HK-2 (cell line): ENCODE measurements at regions not wholly inside any gene's neighbourhood (a gene's known extent, or its start where the extent isn't known, plus 50 kb on each side); places are given as distances from the start of the nearest gene placed in this dataset.
"Not testable (repeated sequence)": the region's sequence is repeated elsewhere in the genome, so short reads cannot be mapped to it uniquely, and the experiment has no call there.

ENCODE experiments used
- DNase-seq: peaks from one replicate; pipeline ENCODE4 v3.0.0-alpha.2; 2018; ENCODE audit not compliant: unreplicated experiment

- DNase-seq, result no peak
Measured at GRCh38 chr18:73004260-73004659, 136.5 kb upstream of the NETO1 start.

DNA sequence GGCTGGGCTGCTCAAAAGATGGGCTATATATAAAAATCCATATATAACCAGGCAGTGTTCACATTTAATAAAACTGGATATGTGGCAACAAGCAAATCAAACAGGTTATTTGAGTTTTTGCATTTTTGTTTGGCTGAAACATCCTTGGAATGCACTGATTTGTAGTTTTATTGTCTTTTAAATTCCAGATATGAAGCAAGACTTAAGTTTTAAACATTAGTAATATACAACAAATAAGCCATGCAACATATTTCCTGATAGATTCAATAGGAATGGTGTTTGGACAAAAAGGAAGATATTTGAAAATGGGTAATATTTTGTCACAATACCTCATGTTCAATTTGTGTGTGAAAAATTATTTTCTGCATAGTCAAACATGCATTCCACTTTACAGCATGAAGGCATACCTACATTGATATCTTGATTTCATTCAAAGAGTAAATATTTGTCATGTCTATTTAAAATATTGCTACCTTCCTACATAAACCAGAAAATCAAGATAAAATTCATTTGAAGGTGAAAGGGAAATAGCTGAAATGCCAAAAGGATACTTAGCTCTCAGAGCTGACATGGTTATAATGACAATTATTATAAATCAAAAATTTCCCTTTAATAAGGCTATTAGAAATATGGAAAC, 132.3 kb upstream of the NETO1 start:
- DNase-seq, result no peak

DNA sequence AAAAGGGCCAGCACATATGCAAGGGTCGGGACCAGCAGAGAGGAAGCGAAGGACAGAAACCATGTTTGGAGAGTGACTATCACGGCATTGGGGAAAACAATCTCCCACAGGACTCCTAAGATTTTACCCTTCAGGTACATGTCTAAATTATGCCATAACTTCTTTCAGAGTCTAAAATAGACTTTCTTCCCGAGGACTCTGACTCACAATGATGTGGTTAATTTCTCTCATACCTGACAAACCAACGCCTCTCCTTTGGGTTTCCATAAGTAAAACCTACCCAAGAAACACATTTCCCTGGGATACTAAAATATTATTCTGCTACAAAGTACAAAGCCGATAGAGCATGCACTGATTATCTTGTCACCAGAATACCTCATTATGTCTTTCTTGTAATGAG, 127.8 kb upstream of the NETO1 start:
- no peak for DNase-seq

GRCh38 chr18:72993250-72993649, 125.5 kb upstream of the NETO1 start:
- no peak for DNase-seq

- DNase-seq, result no peak
Measured at GRCh38 chr18:72991379-72991778, 123.6 kb upstream of the NETO1 start.

DNA sequence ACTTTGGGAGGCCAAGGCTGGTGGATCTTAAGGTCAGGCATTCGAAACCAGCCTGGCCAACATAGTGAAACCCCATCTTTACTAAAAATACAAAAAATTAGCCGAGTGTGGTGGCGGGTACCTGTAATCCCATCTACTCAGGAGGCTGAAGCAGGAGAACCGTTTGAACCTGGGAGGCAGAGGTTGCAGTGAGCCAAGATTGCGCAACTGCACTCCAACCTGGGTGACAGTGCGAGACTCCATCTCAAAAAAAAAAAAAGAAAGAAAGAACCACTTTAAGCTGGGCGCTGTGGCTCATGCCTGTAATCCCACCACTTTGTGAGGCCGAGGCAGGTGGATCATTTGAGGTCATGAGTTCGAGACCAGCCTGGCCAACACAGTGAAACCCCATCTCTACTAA, 119.8 kb upstream of the NETO1 start:
- not testable (repeated sequence) for DNase-seq

- DNase-seq, result no peak
Measured at GRCh38 chr18:72986103-72986502, 118.3 kb upstream of the NETO1 start.

DNA sequence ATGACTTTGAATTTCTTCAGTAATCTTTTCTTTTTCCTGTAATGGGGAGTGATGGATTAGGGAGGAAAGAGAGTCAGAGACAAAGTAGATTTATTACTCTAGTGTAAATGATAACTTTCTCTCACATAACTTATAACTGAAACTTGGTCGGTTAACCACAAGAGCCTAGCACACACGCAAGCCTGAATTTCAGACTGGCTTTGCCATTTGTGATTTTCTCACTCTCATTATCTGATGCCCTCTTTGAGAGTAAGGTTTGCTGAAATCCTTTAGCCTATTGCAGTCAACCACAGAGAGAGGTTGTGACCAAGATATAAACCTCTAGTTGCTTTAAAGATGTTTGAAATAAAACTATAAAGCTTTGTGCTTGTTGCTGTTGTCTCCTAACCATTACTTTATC, 117.9 kb upstream of the NETO1 start:
- no peak for DNase-seq

- DNase-seq, result no peak
Measured at GRCh38 chr18:72984290-72984689, 116.5 kb upstream of the NETO1 start.

GRCh38 chr18:72973841-72974240, 106.1 kb upstream of the NETO1 start:
- no peak for DNase-seq

- DNase-seq, result no peak
Measured at GRCh38 chr18:72965616-72966015, 97.8 kb upstream of the NETO1 start.

GRCh38 chr18:72958195-72958594, 90.4 kb upstream of the NETO1 start:
- DNase-seq, result not testable (repeated sequence)

DNA sequence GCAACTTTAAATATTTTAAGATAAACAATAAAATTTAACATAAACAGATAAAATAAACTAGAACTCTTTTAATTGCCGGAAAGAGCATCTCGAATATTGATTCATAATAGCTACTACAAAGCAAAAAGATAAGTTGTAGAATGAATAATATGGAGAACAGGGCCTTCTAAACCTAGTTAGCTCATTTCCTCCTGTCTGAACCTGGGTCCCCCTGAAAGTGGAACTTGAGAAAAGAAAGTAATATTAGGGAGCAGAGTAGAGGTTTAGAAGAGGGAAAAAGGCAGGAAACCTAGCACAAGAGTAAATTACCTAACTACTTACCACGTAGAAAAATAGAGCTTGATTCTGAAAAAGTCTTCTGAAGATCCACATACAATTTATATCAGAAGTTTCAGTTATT, 80.7 kb upstream of the NETO1 start:
- DNase-seq, result no peak

DNA sequence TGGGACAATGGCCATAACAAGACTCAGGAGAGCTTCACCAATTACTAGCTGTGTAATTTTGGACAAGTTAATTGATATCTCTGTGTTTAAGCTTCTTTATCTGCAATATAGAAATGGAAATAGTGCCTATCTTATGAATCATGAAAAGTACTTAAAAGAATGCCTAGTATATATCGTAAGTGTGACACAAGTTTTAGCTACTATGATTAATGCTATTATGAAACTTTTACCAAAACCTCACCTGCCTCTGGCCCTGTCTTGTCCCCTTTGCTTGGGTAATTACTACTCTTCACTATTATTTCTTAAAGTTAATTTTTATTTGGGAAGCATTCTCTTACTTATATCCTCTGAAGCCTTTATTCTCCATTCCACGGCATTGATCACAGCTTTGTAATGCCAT, 75.0 kb upstream of the NETO1 start:
- no peak for DNase-seq

GRCh38 chr18:72940986-72941385, 73.2 kb upstream of the NETO1 start:
- no peak for DNase-seq

DNA sequence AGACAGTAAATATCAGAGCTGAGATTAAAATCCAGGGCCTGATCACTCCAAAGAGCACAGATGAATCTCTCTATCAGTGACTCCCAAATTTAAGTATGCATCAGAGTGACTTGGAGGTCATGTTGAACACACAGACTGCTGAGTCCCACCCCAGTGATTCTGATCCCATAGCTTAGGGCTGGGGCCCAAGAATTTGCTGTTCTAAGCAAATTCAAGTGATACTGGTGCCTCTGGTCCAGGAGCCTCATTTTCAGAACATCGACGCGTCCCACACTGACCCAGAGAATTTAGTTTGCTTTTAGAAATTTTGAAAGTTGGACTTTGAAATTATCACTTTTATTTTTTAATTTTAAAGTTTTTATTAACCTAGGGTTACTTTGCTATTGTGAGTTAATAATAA, 72.7 kb upstream of the NETO1 start:
- no peak for DNase-seq

DNA sequence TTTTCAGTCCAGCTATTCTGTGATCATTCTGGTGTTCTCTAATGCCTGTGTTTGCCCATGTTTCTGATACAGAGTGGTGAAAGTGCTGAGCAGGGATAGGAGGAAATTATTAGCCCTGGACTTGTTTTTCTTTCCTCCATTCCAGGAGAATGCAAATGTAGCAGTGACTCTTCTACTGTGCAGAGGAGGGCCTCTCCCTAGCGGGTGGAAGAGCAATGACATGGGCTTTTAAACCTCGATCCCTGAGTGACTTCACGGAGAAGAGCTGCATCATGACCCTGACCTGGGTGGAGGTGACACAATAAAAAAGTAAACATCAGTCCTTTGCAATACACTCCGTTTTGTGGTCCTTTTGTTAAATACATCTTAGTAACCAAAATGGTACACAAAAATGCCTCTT, 68.0 kb upstream of the NETO1 start:
- no peak for DNase-seq

DNA sequence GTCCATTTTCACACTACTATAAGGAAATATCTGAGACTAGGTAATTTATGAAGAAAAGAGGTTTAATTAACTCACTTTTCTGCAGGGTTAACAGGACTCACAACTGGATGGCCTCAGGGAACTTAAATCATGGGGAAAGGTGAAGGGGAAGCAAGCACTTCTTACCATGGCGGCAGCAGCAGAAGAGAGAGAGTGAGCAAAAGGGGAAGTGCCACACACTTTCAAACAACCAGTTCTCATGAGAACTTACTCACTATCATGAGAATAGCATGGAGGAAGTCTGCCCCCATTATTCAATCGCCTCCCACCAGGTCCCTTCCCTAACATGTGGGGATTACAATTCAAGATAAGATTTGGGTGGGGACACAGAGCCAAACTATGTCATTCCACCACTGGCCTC, 55.1 kb upstream of the NETO1 start:
- DNase-seq, result no peak
